Liver (tissue), 8 donors: ENCODE measurements at regions not wholly inside any gene's neighbourhood (a gene's known extent, or its start where the extent isn't known, plus 50 kb on each side); places are given as distances from the start of the nearest gene placed in this dataset.

Experiments
- DNase-seq: peaks from one replicate; pipeline ENCODE4 v3.0.0-alpha.2; 2017; ENCODE audit warnings: low spot score
- H3K27ac ChIP-seq, 2 donors: one replicate each; pipeline ENCODE4 v1.7.0; 2013; ENCODE audit warnings: inconsistent platforms in 2 of 2, low read length in 2 of 2, control low read depth in 1 of 2, low read depth in 1 of 2, mild to moderate bottlenecking in 1 of 2
- H3K27me3 ChIP-seq, 4 donors: one replicate each; pipeline versions ENCODE4 v1.6.1 to v1.7.0; 2013; ENCODE audit warnings: low read length in 3 of 4, inconsistent platforms in 1 of 4, mild to moderate bottlenecking in 1 of 4, moderate library complexity in 1 of 4; ENCODE audit not compliant: control insufficient read depth in 4 of 4, insufficient read depth in 4 of 4
- H3K36me3 ChIP-seq, 4 donors: one replicate each; pipeline versions ENCODE4 v1.6.1 to v1.7.0; 2013; ENCODE audit warnings: low read length in 3 of 4, mild to moderate bottlenecking in 3 of 4, low read depth in 1 of 4, moderate library complexity in 1 of 4; ENCODE audit not compliant: control insufficient read depth in 4 of 4, insufficient read depth in 3 of 4
- H3K4me1 ChIP-seq, 4 donors: one replicate each; pipeline versions ENCODE4 v1.6.1 to v1.7.0; 2013; ENCODE audit warnings: low read length in 3 of 4, mild to moderate bottlenecking in 3 of 4, moderate library complexity in 1 of 4; ENCODE audit not compliant: control insufficient read depth in 4 of 4, insufficient read depth in 4 of 4
- H3K4me3 ChIP-seq, 3 donors: one replicate each; pipeline versions ENCODE4 v1.6.1 to v1.7.0; 2013; ENCODE audit warnings: low read length in 3 of 3, control low read depth in 1 of 3, low read depth in 1 of 3, mild to moderate bottlenecking in 1 of 3
- H3K9ac ChIP-seq, 2 donors: one replicate each; pipeline ENCODE4 v1.7.0; 2013; ENCODE audit warnings: low read length in 2 of 2, mild to moderate bottlenecking in 2 of 2, moderate library complexity in 2 of 2, control low read depth in 1 of 2, low read depth in 1 of 2
- H3K9me3 ChIP-seq, 4 donors: one replicate each; pipeline versions ENCODE4 v1.6.1 to v1.7.0; 2013; ENCODE audit warnings: low read length in 3 of 4; ENCODE audit not compliant: control insufficient read depth in 4 of 4
- ATF3 ChIP-seq: IDR thresholded peaks from 2 replicates; pipeline ENCODE4 v1.6.1; 2016; ENCODE audit warnings: antibody characterized with exemption
- EGR1 ChIP-seq, 2 donors: IDR thresholded peaks; 2 replicates each; pipeline ENCODE4 v1.6.1; 2016 to 2018; ENCODE audit warnings: antibody characterized with exemption in 2 of 2, low read depth in 2 of 2
- FOXA1 ChIP-seq: IDR thresholded peaks from 2 replicates; pipeline ENCODE4 v1.6.1; 2016; ENCODE audit warnings: antibody characterized with exemption
- FOXA2 ChIP-seq: IDR thresholded peaks from 2 replicates; pipeline ENCODE4 v1.6.1; 2016; ENCODE audit warnings: antibody characterized with exemption
- HNF4A ChIP-seq, 2 donors: conservative IDR thresholded peaks; 2 replicates each; pipeline ENCODE4 v1.6.1; 2016; ENCODE audit warnings: antibody characterized with exemption in 2 of 2, mild to moderate bottlenecking in 2 of 2
- HNF4G ChIP-seq: IDR thresholded peaks from 2 replicates; pipeline ENCODE4 v1.6.1; 2016; ENCODE audit warnings: antibody characterized with exemption
- JUND ChIP-seq, 2 donors: IDR thresholded peaks; 2 replicates each; pipeline ENCODE4 v1.6.1; 2016; ENCODE audit warnings: antibody characterized with exemption in 2 of 2
- NR2F2 ChIP-seq: IDR thresholded peaks from 2 replicates; pipeline ENCODE4 v1.6.1; 2016; ENCODE audit warnings: antibody characterized with exemption
- RAD21 ChIP-seq, 2 donors: IDR thresholded peaks; 2 replicates each; pipeline ENCODE4 v1.6.1; 2016; ENCODE audit warnings: antibody characterized with exemption in 2 of 2, mild to moderate bottlenecking in 2 of 2
- RXRA ChIP-seq, 2 donors: IDR thresholded peaks; 2 replicates each; pipeline ENCODE4 v1.6.1; 2017 to 2018; ENCODE audit warnings: antibody characterized with exemption in 2 of 2, mild to moderate bottlenecking in 1 of 2
- SP1 ChIP-seq: IDR thresholded peaks from 2 replicates; pipeline ENCODE4 v1.6.1; 2018; ENCODE audit warnings: antibody characterized with exemption, mild to moderate bottlenecking
- TAF1 ChIP-seq: conservative IDR thresholded peaks from 2 replicates; pipeline ENCODE4 v1.6.1; 2016; ENCODE audit warnings: antibody characterized with exemption, mild to moderate bottlenecking
- YY1 ChIP-seq: IDR thresholded peaks from 2 replicates; pipeline ENCODE4 v1.6.1; 2016; ENCODE audit warnings: antibody characterized with exemption, mild to moderate bottlenecking
- WGBS: extraction: QIAGEN DNeasy Blood & Tissue Kit; methylation state at CpG from one replicate; pipeline ENCODE4 v1.1.7; 2013; 5-methylcytosine and 5-hydroxymethylcytosine counted together
- TF ChIP-seq, protein P1 (sequence below): IDR thresholded peaks from 2 replicates; pipeline ENCODE4 v1.6.1; 2016; ENCODE audit warnings: antibody characterized with exemption
- TF ChIP-seq, protein P2 (sequence below): fragments of 150-350 bp; IDR thresholded peaks from 2 replicates; pipeline ENCODE4 v1.5.1; 2017; ENCODE audit warnings: improper control_type of control experiment, low read depth, low read length; ENCODE audit not compliant: missing input control
- TF ChIP-seq, protein P3 (sequence below): IDR thresholded peaks from 2 replicates; pipeline ENCODE4 v1.6.1; 2016; ENCODE audit warnings: antibody characterized with exemption
- donor health status: healthy.
- donor health status: healthy.
- donor health status: healthy.
- donor health status: healthy.
- donor health status: healthy.

DNA sequence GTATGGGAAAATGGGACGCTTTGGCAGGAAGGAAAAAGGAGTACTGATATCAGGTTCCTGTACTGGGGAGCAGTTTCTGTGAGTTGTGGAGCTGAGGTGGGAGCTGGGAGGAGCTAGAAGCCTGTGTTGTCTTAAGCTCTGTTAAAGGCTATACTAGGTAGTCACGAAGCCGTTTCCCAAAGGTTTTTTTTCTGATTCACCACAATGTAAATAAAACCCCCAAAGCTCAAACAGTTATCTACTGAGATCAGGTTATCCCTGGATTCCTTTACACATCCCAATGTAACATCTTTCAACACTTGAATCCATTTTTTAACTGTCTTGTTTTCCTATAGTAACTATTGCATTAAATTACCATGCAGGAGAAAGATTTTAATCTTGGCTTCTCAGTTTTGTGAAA lies 297.4 kb upstream of the SFRP2 start:
- 40% methylated on average over 3 of the region's 3 CpGs for WGBS
- DNase-seq, result no peak
- no peak overlapping the region for H3K9ac ChIP-seq
- no peak overlapping the region for H3K27ac ChIP-seq
- no peaks in the 10 kb centered on the region for H3K36me3 ChIP-seq
- H3K4me1 ChIP-seq, result peaks cover 0 to 4% (median 0%) of the 10 kb centered on the region in 4 donors
- no peaks in the 10 kb centered on the region for H3K9me3 ChIP-seq
- H3K27me3 ChIP-seq, result no peaks in the 10 kb centered on the region
- no peak for TF ChIP-seq TAF1
- TF ChIP-seq JUND (IDR thresholded peaks at IDR 0.05), result no peak
- no peak for TF ChIP-seq FOXA2
- TF ChIP-seq NR2F2, result no peak
- no peak for TF ChIP-seq SP1
- no peak for TF ChIP-seq HNF4A (conservative IDR thresholded peaks at IDR 0.05)
- no peak for TF ChIP-seq RAD21 (IDR thresholded peaks at IDR 0.05)
- no peak for TF ChIP-seq EGR1 (IDR thresholded peaks at IDR 0.05; ENCODE audit: low read depth in 2 of 2)
- TF ChIP-seq ATF3, result no peak
- TF ChIP-seq, protein P1, sequence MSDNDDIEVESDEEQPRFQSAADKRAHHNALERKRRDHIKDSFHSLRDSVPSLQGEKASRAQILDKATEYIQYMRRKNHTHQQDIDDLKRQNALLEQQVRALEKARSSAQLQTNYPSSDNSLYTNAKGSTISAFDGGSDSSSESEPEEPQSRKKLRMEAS, result no peak
- TF ChIP-seq YY1, result no peak
- TF ChIP-seq RXRA (IDR thresholded peaks at IDR 0.05), result no peak
- TF ChIP-seq HNF4G, result no peak
- TF ChIP-seq, protein P2, sequence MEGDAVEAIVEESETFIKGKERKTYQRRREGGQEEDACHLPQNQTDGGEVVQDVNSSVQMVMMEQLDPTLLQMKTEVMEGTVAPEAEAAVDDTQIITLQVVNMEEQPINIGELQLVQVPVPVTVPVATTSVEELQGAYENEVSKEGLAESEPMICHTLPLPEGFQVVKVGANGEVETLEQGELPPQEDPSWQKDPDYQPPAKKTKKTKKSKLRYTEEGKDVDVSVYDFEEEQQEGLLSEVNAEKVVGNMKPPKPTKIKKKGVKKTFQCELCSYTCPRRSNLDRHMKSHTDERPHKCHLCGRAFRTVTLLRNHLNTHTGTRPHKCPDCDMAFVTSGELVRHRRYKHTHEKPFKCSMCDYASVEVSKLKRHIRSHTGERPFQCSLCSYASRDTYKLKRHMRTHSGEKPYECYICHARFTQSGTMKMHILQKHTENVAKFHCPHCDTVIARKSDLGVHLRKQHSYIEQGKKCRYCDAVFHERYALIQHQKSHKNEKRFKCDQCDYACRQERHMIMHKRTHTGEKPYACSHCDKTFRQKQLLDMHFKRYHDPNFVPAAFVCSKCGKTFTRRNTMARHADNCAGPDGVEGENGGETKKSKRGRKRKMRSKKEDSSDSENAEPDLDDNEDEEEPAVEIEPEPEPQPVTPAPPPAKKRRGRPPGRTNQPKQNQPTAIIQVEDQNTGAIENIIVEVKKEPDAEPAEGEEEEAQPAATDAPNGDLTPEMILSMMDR, result no peak
- TF ChIP-seq FOXA1, result no peak
- H3K4me3 ChIP-seq, result no peak overlapping the region

- H3K27me3 ChIP-seq, result no peaks in the 10 kb centered on the region
- H3K36me3 ChIP-seq, result no peaks in the 10 kb centered on the region
- no peak overlapping the region for H3K9ac ChIP-seq
- whole genome bisulfite sequencing, result 82% methylated on average over 1 of the region's 1 CpG
- DNase-seq, result no peak
- no peak for TF ChIP-seq RAD21 (IDR thresholded peaks at IDR 0.05)
- TF ChIP-seq, protein P3, sequence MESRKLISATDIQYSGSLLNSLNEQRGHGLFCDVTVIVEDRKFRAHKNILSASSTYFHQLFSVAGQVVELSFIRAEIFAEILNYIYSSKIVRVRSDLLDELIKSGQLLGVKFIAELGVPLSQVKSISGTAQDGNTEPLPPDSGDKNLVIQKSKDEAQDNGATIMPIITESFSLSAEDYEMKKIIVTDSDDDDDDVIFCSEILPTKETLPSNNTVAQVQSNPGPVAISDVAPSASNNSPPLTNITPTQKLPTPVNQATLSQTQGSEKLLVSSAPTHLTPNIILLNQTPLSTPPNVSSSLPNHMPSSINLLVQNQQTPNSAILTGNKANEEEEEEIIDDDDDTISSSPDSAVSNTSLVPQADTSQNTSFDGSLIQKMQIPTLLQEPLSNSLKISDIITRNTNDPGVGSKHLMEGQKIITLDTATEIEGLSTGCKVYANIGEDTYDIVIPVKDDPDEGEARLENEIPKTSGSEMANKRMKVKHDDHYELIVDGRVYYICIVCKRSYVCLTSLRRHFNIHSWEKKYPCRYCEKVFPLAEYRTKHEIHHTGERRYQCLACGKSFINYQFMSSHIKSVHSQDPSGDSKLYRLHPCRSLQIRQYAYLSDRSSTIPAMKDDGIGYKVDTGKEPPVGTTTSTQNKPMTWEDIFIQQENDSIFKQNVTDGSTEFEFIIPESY, result no peak
- peaks cover 0 to 4% (median 0%) of the 10 kb centered on the region in 4 donors for H3K4me1 ChIP-seq
- H3K9me3 ChIP-seq, result no peaks in the 10 kb centered on the region
- H3K27ac ChIP-seq, result no peak overlapping the region
- no peak overlapping the region for H3K4me3 ChIP-seq
Measured at GRCh38 chr4:154084864-154085263, 296.0 kb upstream of the SFRP2 start.
